ENCODE measurements at regions not wholly inside any gene's neighbourhood (a gene's known extent, or its start where the extent isn't known, plus 50 kb on each side); places are given as distances from the start of the nearest gene placed in this dataset.

DNA sequence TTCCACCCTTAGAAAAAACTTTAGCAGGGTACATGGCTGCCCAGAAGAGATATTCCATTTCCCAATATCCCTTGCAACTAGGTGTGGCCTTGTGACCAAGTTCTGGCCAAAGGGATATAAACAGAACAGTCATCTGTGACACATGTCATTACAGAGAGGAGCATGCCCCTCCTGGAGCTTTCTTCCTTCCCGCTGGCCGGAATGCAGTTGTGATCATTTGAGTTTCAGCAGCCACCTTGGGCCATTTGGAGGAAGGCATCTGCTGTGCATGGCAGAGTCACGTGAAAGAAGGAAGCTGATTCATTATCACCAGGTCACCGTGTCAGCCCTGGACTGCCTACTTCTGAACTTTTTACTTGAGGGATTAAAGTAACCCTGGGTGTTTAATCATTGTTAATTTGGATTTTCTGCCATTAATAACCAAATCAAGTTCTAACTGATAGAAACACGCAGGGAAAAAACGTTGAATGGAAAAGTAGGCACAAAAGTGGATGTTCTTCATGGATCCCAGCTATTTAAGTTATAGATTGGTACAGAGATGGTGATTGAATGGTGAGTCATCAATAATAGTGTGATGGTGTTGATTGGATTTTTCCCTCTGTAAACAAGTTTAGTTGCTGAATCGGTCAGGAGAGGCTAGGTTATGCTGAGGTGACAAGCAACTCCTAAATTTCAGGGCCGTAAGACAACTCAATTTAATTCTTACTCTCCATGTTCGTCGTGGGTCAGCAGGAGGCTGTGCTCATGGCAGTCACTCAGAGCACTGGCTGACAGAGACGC, 80.7 kb upstream of the CCDC167 start:
- DNase-seq (ENCODE audit: low read depth), result no peak
- no peak overlapping the region for H3K4me3 ChIP-seq (ENCODE audit: control insufficient read depth, low read depth, low read length)
- TF ChIP-seq CTCF (IDR thresholded peaks at IDR 0.05; ENCODE audit: control insufficient read depth, insufficient read depth, low read depth, low read length, missing control alignments), result no peak

GRCh38 chr6:37579444-37580067, 79.9 kb upstream of the CCDC167 start:
- no peak for DNase-seq (ENCODE audit: low read depth)
- TF ChIP-seq CTCF (IDR thresholded peaks at IDR 0.05; ENCODE audit: control insufficient read depth, insufficient read depth, low read depth, low read length, missing control alignments), result no peak

DNA sequence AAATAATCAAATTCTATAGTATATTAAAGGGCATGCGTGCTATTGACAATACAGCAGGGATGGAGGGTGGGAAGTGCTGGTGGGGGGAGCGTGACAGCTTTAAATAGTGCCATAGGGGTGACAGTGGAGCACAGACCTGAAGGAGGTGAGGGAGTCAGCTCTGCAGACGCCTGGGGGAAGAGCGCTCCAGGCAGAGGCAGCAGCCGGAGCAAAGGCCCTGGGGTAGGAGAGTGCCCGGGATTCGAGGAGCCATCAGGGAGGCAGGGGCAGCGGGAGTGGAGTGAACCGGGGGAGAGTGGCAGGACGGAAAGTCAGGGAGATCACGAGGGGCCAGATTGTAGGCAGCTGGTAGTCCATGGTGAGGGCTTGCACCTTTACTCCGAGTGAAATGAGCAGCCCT, 78.4 kb upstream of the CCDC167 start:
- TF ChIP-seq CTCF (IDR thresholded peaks at IDR 0.05; ENCODE audit: control insufficient read depth, insufficient read depth, low read depth, low read length, missing control alignments), result no peak
- DNase-seq (ENCODE audit: low read depth), result no peak
- H3K4me3 ChIP-seq (ENCODE audit: control insufficient read depth, low read depth, low read length), result no peak overlapping the region

More at GRCh38 chr6:37579444-37580067, 79.9 kb upstream of the CCDC167 start:
- no peak overlapping the region for H3K4me3 ChIP-seq (ENCODE audit: control insufficient read depth, low read depth, low read length)

GRCh38 chr6:37576336-37576737, 76.6 kb upstream of the CCDC167 start:
- no peak for TF ChIP-seq CTCF (IDR thresholded peaks at IDR 0.05; ENCODE audit: control insufficient read depth, insufficient read depth, low read depth, low read length, missing control alignments)
- no peak overlapping the region for H3K4me3 ChIP-seq (ENCODE audit: control insufficient read depth, low read depth, low read length)

GRCh38 chr6:37575221-37575620, 75.5 kb upstream of the CCDC167 start:
- no peak for TF ChIP-seq CTCF (IDR thresholded peaks at IDR 0.05; ENCODE audit: control insufficient read depth, insufficient read depth, low read depth, low read length, missing control alignments)
- no peak overlapping the region for H3K4me3 ChIP-seq (ENCODE audit: control insufficient read depth, low read depth, low read length)
- no peak for DNase-seq (ENCODE audit: low read depth)

More at GRCh38 chr6:37576336-37576737, 76.6 kb upstream of the CCDC167 start:
- DNase-seq (ENCODE audit: low read depth), result peak; percentile 29

GRCh38 chr6:37572334-37572733, 72.6 kb upstream of the CCDC167 start:
- DNase-seq (ENCODE audit: low read depth), result no peak
- no peak for TF ChIP-seq CTCF (IDR thresholded peaks at IDR 0.05; ENCODE audit: control insufficient read depth, insufficient read depth, low read depth, low read length, missing control alignments)
- no peak overlapping the region for H3K4me3 ChIP-seq (ENCODE audit: control insufficient read depth, low read depth, low read length)
